C1 segment of cervical spinal cord (tissue), 14 donors: ENCODE measurements at regions not wholly inside any gene's neighbourhood (a gene's known extent, or its start where the extent isn't known, plus 50 kb on each side); places are given as distances from the start of the nearest gene placed in this dataset.
"Not testable (repeated sequence)": the region's sequence is repeated elsewhere in the genome, so short reads cannot be mapped to it uniquely, and the experiment has no call there.

ENCODE experiments used
- DNase-seq, 14 donors: peaks; one replicate each; lab custom pipeline; 2025; lab: John Stamatoyannopoulos, UW

- no peak for DNase-seq
These were observed 60.3 kb upstream of the ZNF81 start for GRCh38 chrX:47776292-47777006.

- no peak for DNase-seq
These were observed 63.9 kb upstream of the ZNF81 start for GRCh38 chrX:47772764-47773163.

DNA sequence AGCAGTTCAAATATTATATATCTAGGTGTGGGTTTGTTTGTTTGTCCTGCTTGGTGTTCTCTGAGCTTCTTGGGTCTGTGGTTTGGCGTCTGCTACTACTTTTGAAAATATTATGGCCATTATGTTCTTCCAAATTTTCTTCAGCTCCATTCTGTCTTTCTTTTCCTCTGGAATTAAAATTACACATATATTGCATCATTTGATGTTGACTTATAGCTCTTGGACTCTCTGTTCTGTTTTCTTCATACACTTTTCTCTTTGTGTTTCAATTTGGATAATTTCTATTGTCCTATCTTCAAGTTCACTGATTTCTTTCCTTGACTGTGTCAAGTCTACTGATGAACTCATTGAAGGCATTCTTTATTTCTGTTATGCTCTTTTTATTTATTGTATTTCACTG, 65.2 kb upstream of the ZNF81 start:
- no peak for DNase-seq

GRCh38 chrX:47762826-47763225, 73.9 kb upstream of the ZNF81 start:
- DNase-seq: not testable (repeated sequence)

GRCh38 chrX:47752685-47753084, 84.0 kb upstream of the ZNF81 start:
- no peak for DNase-seq

DNA sequence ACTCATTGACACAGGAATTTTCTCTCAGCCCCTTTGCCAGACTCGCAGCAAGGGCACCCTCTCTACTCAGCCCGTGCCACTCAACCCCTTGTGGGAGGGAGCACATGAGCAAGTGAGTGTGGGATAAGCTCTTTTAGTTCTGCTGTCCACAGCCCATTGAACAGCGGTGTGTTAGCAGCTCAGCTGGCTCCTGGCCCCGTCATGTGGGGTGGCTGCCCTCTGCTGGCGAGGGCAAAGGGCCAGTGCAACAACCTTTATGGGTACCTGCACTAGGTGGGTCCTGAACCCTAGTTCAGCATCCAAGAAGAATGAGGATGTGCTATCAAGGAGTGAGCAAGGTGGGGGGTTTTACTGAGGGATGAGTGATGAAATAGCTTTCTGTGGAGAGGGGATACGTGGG, 85.0 kb upstream of the ZNF81 start:
- DNase-seq: no peak

GRCh38 chrX:47749185-47749967, 87.3 kb upstream of the ZNF81 start:
- peak in 1 of 14 donors; percentile 76 for DNase-seq

DNA sequence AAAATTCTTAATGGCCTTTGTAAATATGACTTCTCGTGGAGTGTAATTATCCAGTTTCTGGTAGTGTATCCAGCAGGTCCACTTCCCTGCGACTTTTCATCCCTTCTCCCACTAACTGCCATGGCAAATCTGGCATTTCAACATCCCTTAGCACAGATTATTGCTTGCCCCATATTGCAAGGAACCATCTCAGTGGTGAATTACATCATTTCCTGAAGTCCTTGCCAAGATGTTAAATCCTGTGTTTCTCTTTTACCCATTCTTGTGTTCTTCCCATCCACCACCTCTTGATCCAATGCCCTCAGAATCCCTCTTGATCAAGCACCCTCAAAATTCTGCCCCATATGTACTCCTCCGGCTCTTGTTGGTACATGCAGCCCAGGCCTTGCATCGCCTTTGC, 88.1 kb upstream of the ZNF81 start:
- no peak for DNase-seq

DNA sequence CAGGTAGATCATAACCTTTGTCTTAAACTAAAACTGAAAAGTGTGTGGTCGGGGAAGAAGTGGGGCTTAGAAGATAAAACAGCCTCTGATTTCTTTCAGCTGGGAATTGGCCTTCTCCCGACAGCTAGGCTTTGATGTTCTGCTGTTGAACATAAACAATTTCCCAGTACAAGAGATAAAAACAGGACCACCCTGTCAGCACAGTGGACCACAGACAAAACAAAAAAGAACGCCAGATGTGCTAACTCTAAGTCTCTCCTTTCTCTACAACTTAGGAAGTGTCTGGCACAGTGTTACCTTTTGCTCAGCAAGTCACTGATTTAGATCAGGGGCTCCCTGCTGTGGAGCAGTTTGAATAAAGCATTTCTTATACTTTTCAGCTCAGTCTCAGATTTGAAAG, 87.5 kb upstream of the UXT start:
- DNase-seq: no peak

DNA sequence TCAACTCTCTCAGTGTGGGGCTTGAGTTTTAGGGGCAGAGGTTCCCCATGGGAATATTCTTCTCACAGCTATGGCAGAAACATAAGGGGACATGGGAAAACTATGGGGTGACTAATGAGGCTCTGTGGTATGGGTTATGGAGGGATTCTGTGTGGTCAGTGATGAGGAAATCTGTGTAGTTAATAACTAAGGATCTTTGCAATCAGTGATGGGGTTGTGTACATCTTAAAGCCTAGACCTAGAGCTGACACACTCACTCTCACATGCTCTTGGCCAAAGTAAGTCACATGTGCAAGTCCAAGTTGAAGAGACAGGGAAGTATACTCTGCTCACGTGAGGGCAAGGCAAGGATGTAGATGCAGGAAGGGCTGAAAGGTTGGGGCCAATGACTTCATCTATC, 86.4 kb upstream of the UXT start:
- no peak for DNase-seq

- DNase-seq: no peak
These were observed 84.5 kb upstream of the UXT start for GRCh38 chrX:47743504-47743903.

GRCh38 chrX:47738870-47739269, 79.9 kb upstream of the UXT start:
- DNase-seq: not testable (repeated sequence)

- no peak for DNase-seq
These were observed 64.7 kb upstream of the UXT start for GRCh38 chrX:47723689-47724088.

- DNase-seq: no peak
These were observed 64.1 kb upstream of the UXT start for GRCh38 chrX:47723083-47723482.

GRCh38 chrX:47722260-47722659, 63.3 kb upstream of the UXT start:
- no peak for DNase-seq

- not testable (repeated sequence) for DNase-seq
These were observed 56.1 kb upstream of the UXT start for GRCh38 chrX:47715078-47715477.

DNA sequence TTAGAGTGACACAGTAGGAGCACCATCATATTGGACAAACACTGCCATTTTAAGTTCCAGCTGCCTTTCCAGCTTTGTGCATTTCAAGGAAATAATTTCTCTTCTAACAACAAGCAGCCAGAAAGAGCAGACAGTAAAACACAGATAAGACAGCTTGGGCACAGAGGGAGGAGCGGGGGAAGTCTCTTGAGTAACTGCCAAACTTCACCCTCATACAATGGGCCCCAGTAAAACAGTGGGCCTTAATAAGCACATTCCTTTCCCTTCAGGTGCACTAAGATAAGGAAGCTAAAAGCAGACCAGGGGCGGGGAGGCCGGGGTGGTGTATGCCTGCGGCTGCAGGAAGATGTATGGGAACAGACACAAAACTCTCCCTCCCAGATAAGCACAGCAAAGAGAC, 53.7 kb upstream of the UXT start:
- DNase-seq: not testable (repeated sequence)

GRCh38 chrX:47710252-47710651, 51.3 kb upstream of the UXT start:
- DNase-seq: no peak
